ENCODE measurements at regions not wholly inside any gene's neighbourhood (a gene's known extent, or its start where the extent isn't known, plus 50 kb on each side); places are given as distances from the start of the nearest gene placed in this dataset.

DNA sequence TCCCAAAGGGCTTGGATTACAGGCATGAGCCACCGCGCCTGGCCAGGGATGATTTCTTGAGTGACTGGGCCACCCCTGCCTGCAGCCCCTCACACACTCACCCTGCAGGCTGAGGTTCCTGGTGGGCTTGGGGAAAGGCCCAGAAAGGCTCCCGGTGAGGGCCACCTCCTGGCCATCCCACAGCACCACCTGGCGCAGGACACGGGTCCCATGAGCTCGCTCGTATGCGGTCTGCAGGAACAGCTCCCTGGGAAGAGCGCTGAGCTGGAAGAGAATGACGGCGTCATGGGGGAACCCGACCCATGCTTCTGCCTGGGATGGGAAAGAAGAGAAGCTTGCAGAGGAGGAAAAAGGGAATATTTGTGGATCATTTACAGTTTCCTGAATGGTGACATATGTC is 59.3 kb downstream of the RMI2 start:
- Mint-ChIP-seq H3K27me3 (ENCODE audit: low read depth) (peaks cover 6% of the 10 kb centered on the region), H3K36me3 (ENCODE audit: low read depth) (no peaks in the 10 kb centered on the region), H3K9me3 (ENCODE audit: low read depth) (no peaks in the 10 kb centered on the region), H3K4me1 (ENCODE audit: low read depth) (peaks cover 9% of the 10 kb centered on the region), H3K4me3 (ENCODE audit: unreplicated experiment) (no peak overlapping the region), H3K27ac (ENCODE audit: unreplicated experiment) (no peak overlapping the region)
- no peak for DNase-seq (ENCODE audit: low spot score)
- TF ChIP-seq, protein P1, sequence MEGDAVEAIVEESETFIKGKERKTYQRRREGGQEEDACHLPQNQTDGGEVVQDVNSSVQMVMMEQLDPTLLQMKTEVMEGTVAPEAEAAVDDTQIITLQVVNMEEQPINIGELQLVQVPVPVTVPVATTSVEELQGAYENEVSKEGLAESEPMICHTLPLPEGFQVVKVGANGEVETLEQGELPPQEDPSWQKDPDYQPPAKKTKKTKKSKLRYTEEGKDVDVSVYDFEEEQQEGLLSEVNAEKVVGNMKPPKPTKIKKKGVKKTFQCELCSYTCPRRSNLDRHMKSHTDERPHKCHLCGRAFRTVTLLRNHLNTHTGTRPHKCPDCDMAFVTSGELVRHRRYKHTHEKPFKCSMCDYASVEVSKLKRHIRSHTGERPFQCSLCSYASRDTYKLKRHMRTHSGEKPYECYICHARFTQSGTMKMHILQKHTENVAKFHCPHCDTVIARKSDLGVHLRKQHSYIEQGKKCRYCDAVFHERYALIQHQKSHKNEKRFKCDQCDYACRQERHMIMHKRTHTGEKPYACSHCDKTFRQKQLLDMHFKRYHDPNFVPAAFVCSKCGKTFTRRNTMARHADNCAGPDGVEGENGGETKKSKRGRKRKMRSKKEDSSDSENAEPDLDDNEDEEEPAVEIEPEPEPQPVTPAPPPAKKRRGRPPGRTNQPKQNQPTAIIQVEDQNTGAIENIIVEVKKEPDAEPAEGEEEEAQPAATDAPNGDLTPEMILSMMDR (IDR thresholded peaks at IDR 0.05), result no peak

DNA sequence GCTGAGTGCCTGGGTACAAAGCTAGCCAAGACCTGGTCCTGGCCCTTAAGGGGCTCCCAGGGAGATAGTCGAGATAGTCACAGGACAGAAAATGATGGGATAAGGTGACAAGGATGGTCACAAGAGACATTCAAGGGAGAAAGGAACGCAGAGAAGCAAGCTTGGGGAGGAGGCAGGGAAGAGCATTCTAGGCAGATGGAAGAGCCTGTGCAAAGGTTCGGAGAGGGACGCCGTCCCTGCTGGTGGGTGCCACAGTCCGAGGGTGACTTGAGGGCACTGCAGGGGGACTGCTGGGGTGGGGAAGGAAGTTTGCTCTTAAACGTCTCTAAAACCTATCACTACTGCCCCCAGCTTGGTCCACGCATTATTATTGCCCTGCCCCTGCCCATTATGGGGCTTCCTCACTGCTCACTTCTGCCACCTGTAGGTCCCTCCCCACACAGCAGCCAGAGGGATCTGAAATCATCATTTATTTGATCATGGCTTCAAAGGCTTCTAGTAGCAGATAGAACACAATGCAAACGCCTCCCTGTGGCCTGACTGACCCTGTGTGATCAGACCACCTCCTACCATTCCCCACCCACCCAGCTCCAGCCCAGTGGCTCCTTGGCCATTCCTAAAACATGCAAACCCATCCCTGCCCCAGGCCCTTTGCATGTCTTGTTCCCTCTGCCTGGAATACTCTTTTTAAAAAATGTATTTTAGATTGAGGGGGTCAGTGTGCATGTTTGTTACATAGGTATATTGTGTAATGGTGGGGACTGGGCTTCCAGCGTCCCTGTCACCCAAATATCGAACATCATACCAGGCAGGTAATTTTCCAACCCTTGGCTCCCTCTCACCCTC is 60.3 kb downstream of the RMI2 start:
- Mint-ChIP-seq H3K4me3 (ENCODE audit: unreplicated experiment) (no peak overlapping the region), H3K4me1 (ENCODE audit: low read depth) (peaks cover 10% of the 10 kb centered on the region), H3K9me3 (ENCODE audit: low read depth) (no peaks in the 10 kb centered on the region), H3K27ac (ENCODE audit: unreplicated experiment) (no peak overlapping the region), H3K36me3 (ENCODE audit: low read depth) (no peaks in the 10 kb centered on the region), H3K27me3 (ENCODE audit: low read depth) (peaks cover 6% of the 10 kb centered on the region)
- DNase-seq (ENCODE audit: low spot score), result no peak
- TF ChIP-seq, protein P1 (IDR thresholded peaks at IDR 0.05), result peak; percentile 76

DNA sequence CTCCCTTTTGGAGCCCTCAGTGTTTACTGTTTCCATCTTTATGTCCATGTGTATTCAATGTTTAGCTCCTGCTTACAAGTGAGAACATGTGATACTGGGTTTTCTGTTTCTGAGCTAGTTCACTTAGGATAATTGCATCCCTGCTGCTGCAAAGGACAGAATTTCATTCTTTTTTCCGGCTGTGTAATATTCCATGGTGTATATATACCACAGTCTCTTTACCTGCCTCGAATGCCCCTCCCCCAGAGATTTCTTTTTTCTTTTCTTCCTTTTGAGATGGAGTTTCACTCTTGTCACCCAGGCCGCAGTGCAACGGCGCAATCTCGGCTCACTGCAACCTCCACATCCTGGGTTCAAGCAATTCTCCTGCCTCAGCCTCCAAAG is 60.9 kb downstream of the RMI2 start:
- Mint-ChIP-seq H3K4me1 (ENCODE audit: low read depth) (peaks cover 10% of the 10 kb centered on the region), H3K27me3 (ENCODE audit: low read depth) (peaks cover 6% of the 10 kb centered on the region), H3K36me3 (ENCODE audit: low read depth) (no peaks in the 10 kb centered on the region), H3K27ac (ENCODE audit: unreplicated experiment) (no peak overlapping the region), H3K4me3 (ENCODE audit: unreplicated experiment) (no peak overlapping the region), H3K9me3 (ENCODE audit: low read depth) (no peaks in the 10 kb centered on the region)
- TF ChIP-seq, protein P1 (IDR thresholded peaks at IDR 0.05), result no peak
- no peak for DNase-seq (ENCODE audit: low spot score)

DNA sequence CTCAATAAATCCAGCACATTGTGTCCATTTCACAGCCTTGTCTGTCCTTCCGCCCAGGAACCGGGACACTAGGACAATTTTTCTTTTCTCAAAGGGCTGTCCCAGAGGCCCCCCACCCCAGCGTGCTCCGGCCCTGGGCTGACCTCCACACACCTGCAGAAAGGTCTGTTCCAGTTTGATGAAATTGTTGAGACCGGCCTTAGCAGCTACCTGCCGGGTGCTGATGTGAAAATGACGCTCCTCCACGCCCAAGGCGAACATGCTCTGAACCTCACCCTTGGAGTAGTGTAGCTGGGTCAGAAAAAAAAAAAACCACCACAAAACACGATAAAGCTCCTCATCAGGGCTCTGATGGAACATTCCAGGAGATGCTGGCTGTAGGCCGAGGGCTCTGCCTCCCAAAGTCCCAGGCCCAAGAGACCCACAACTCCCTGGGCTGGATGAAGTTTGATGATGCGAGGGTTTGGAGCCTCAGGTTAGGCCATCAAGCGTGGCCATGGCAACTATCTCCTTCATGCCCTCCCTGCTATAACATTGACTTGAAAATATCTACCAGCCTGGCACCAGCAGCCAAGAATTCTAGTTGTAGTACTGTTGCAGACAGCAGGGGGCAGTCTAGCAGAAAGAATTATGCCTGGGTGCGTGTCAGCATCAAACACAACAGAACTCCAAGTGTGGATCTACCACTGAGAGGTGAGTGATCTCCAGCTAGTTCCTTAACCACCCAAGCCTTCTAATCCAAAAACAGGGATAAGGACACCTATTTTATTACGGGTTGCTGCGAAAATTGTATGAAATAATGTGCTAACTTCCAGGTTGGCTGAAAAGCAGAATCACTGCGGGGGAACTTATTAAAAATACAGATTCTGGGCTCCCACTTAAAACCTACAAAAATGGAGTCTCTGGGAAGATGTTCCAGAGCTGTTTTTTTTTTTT is 62.1 kb downstream of the RMI2 start:
- Mint-ChIP-seq H3K27me3 (ENCODE audit: low read depth) (peaks cover 6% of the 10 kb centered on the region), H3K27ac (ENCODE audit: unreplicated experiment) (no peak overlapping the region), H3K4me1 (ENCODE audit: low read depth) (peaks cover 10% of the 10 kb centered on the region), H3K9me3 (ENCODE audit: low read depth) (no peaks in the 10 kb centered on the region), H3K4me3 (ENCODE audit: unreplicated experiment) (no peak overlapping the region), H3K36me3 (ENCODE audit: low read depth) (no peaks in the 10 kb centered on the region)
- DNase-seq (ENCODE audit: low spot score), result no peak
- TF ChIP-seq, protein P1 (IDR thresholded peaks at IDR 0.05), result peak; percentile 86

DNA sequence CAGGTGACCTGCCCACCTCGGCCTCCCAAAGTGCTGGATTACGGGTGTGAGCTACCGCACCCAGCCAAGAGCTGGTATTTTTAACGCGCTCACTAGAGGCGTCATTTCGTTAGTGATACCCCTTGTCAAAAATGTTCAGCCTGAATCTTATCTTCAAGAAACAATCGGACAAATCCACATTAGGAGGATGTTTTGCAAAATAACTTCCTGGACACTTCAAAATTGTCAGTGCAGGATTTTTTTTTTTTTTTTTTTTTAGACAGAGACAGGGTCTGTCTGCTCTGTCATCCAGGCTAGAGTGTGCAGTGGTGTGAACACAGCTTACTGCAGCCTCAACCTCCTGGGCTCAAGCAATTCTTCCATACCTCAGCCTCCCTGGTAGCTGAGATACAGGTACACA is 63.0 kb downstream of the RMI2 start:
- DNase-seq (ENCODE audit: low spot score), result no peak
- H3K9me3 Mint-ChIP-seq (ENCODE audit: low read depth), result no peaks in the 10 kb centered on the region
- peaks cover under 1% of the 10 kb centered on the region for H3K27me3 Mint-ChIP-seq (ENCODE audit: low read depth)
- no peak overlapping the region for H3K27ac Mint-ChIP-seq (ENCODE audit: unreplicated experiment)
- H3K36me3 Mint-ChIP-seq (ENCODE audit: low read depth), result no peaks in the 10 kb centered on the region
- H3K4me1 Mint-ChIP-seq (ENCODE audit: low read depth), result peaks cover 10% of the 10 kb centered on the region
- TF ChIP-seq, protein P1 (IDR thresholded peaks at IDR 0.05), result no peak
- H3K4me3 Mint-ChIP-seq (ENCODE audit: unreplicated experiment), result no peak overlapping the region

Data from chondrocyte (in vitro differentiated cells).